ENCODE measurements at regions not wholly inside any gene's neighbourhood (a gene's known extent, or its start where the extent isn't known, plus 50 kb on each side); places are given as distances from the start of the nearest gene placed in this dataset.

- H3K36me3 ChIP-seq (ENCODE audit: control insufficient read depth in 2 of 2, insufficient read depth in 1 of 2, low read length in 2 of 2) = no peaks in the 10 kb centered on the region
- TF ChIP-seq SCRT2 (tag by site-specific recombination; IDR thresholded peaks at IDR 0.05) = no peak
- TF ChIP-seq ZNF37A (tag by site-specific recombination; IDR thresholded peaks at IDR 0.05) = no peak
- TF ChIP-seq ZNF121 (tag by site-specific recombination; IDR thresholded peaks at IDR 0.05) = no peak
- TF ChIP-seq WT1 (tag by site-specific recombination; IDR thresholded peaks at IDR 0.05) = no peak
- TF ChIP-seq ZFP37 (tag by site-specific recombination; IDR thresholded peaks at IDR 0.05) = no peak
- no peak for TF ChIP-seq ZNF449 (tag by site-specific recombination; IDR thresholded peaks at IDR 0.05)
- TF ChIP-seq ZNF791 (tag by site-specific recombination; IDR thresholded peaks at IDR 0.05) = no peak
- no peak for TF ChIP-seq ZNF585B (tag by site-specific recombination; IDR thresholded peaks at IDR 0.05)
- no peak for TF ChIP-seq ZBTB26 (tag by site-specific recombination; optimal IDR thresholded peaks at IDR 0.05)
- no peak for TF ChIP-seq ZBTB11 (tag by site-specific recombination; conservative IDR thresholded peaks at IDR 0.05; ENCODE audit: low read depth)
- CTCF ChIA-PET = interaction anchor here (0.6 to 0.9 kb wide), 2 partner anchors 20 to 59 kb away, joined by 3 to 4 read pairs; no protein-coding TSS in a partner anchor
- no peak overlapping the region for H3K4me3 ChIP-seq (ENCODE audit: low read depth, low read length)
- POLR2A ChIA-PET = interaction anchor here (0.5 kb wide), 1 partner anchor 66 kb away, joined by 3 read pairs; no protein-coding TSS in a partner anchor
- no peaks in the 10 kb centered on the region for H3K9me3 ChIP-seq (ENCODE audit: control insufficient read depth, insufficient read depth, low read depth, low read length)
- no peak overlapping the region for H3K27ac ChIP-seq (ENCODE audit: extremely low read depth, low read depth, low read length)
- H3K4me1 ChIP-seq (ENCODE audit: control insufficient read depth, insufficient read depth, low read length) = no peaks in the 10 kb centered on the region
These were observed 350.7 kb upstream of the SPRED2 start for GRCh38 chr2:65782996-65783650.

- H3K36me3 ChIP-seq (ENCODE audit: control insufficient read depth in 2 of 2, insufficient read depth in 1 of 2, low read length in 2 of 2) = no peaks in the 10 kb centered on the region
- CTCF ChIA-PET = interaction anchor here (0.8 kb wide), 1 partner anchor 145 kb away, joined by 3 read pairs; no protein-coding TSS in a partner anchor
- TF ChIP-seq KLF8 (tag by site-specific recombination; IDR thresholded peaks at IDR 0.05) (no peak), MYNN (tag by site-specific recombination; IDR thresholded peaks at IDR 0.05; ENCODE audit: borderline replicate concordance) (no peak), TCF7L2 (IDR thresholded peaks at IDR 0.05; ENCODE audit: borderline replicate concordance, low read depth, low read length) (no peak), ZNF416 (tag by site-specific recombination; IDR thresholded peaks at IDR 0.05) (no peak), ZNF132 (tag by site-specific recombination; IDR thresholded peaks at IDR 0.05; ENCODE audit: borderline replicate concordance) (no peak), GLI4 (tag by site-specific recombination; IDR thresholded peaks at IDR 0.05) (no peak), ZNF155 (tag by site-specific recombination; IDR thresholded peaks at IDR 0.05) (no peak), ZNF791 (tag by site-specific recombination; IDR thresholded peaks at IDR 0.05) (no peak)
- POLR2A ChIA-PET = no interaction called here
- H3K9me3 ChIP-seq (ENCODE audit: control insufficient read depth, insufficient read depth, low read depth, low read length) = no peaks in the 10 kb centered on the region
- no peaks in the 10 kb centered on the region for H3K4me1 ChIP-seq (ENCODE audit: control insufficient read depth, insufficient read depth, low read length)
- no peak overlapping the region for H3K27ac ChIP-seq (ENCODE audit: extremely low read depth, low read depth, low read length)
- H3K4me3 ChIP-seq (ENCODE audit: low read depth, low read length) = no peak overlapping the region
These were observed 349.8 kb upstream of the SPRED2 start for GRCh38 chr2:65782186-65782585.
